Cardiac septum (tissue), 1 donor: ENCODE measurements at regions not wholly inside any gene's neighbourhood (a gene's known extent, or its start where the extent isn't known, plus 50 kb on each side); places are given as distances from the start of the nearest gene placed in this dataset.
"Not testable (repeated sequence)": the region's sequence is repeated elsewhere in the genome, so short reads cannot be mapped to it uniquely, and the experiment has no call there.

Source experiments
- DNase-seq: peaks from one replicate; pipeline ENCODE4 v3.0.0-alpha.2; 2020; ENCODE audit warnings: low spot score
- intact Hi-C: fragments of 100-400 bp; cut with DNase I; formaldehyde crosslinking; loops from one replicate; pipeline ENCODE4 v1.14.0; 2022
- donor health status: DM: no; HTN: no; CAD: no.

DNA sequence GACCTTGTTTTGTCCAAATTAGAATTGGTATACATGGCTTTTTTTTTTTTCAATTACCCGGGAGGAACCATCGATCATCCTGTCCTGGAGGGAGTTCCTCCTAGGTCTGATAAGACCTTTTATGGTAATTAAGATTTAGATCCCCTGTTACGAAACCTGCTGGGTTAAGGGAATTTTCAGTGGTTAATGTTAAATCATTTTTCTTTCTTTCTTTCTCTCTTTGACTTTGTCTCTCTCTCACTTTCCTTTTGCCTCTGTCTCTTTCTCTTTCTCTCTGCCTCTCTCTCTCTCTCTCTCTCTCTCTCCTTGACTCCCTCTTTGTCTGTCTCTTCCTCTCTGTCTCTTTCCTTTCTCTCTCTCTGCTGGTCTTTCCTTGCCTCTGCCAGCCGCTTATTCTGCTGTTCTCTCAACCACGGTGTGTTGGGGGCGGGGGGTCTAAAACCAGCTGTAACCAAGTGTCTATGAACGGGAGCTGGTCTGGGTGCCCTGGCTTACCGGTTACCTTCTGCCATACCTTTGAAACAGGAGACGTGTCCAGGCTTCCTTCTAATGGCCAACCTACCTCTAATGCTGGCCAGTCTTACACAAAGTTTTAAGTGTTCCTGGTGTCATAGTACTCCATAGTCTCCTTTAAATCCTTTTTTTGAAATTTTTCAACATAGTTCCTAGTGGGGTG, 815.1 kb downstream of the TRIB2 start:
- DNase-seq, intact Hi-C loops: not testable (repeated sequence)

- DNase-seq, intact Hi-C loops: not testable (repeated sequence)
Measured at GRCh38 chr2:13532781-13533523, 816.2 kb downstream of the TRIB2 start.

GRCh38 chr2:13533524-13533922, 816.8 kb downstream of the TRIB2 start:
- DNase-seq: no peak
- intact Hi-C loops: no loop called here

GRCh38 chr2:13536941-13537340, 820.2 kb downstream of the TRIB2 start:
- intact Hi-C loops: no loop called here
- no peak for DNase-seq

DNA sequence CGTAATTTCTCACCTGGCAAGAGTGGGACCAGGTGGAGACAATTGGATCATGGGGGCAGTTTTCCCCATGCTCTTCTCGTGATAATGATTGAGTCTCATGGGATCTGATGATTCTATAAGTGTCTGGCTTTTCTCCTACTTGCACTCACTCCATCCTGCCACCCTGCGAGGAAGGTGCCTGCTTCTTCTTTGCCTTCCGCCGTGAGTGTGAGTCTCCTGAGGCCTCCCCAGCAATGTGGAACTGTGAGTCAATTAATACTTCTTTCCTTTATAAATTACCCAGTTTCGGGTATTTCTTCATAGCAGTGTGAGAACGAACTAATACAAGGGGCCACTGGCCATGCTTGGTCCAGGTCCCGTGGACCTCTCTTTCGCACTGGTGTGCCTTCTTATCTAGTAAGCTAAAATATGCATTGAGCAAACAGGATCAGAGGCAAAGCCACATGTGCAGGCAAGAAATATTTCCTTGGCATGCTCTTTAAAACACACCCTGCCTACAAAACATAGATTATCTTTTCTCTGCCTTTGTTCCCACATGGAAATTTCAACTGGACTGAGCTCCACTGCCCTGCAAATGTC, 821.1 kb downstream of the TRIB2 start:
- intact Hi-C loops: no loop called here
- no peak for DNase-seq

DNA sequence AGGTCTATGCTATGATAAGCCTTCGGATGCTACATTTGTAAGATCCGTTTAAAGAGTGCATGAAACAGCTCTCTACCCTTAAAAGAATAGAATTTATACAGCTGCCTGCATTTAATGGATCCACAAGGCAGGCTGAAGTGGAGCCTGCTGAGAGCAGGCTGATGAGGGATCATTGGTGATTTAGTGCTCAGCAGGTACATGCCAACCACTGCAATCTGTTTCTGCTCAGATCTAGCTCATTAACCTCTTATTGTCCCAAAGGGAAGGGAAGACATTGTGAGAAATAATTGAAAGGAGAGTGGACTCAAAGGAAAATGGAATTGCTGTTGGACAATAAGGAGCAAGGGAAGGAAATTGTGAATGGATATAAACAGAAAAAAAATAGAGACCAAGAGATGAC, 822.6 kb downstream of the TRIB2 start:
- intact Hi-C loops: no loop called here
- DNase-seq: no peak

GRCh38 chr2:13542061-13542460, 825.3 kb downstream of the TRIB2 start:
- intact Hi-C loops: no loop called here

GRCh38 chr2:13542642-13543041, 825.9 kb downstream of the TRIB2 start:
- intact Hi-C loops: no loop called here
- no peak for DNase-seq

More at GRCh38 chr2:13542061-13542460, 825.3 kb downstream of the TRIB2 start:
- no peak for DNase-seq

GRCh38 chr2:13543550-13543949, 826.8 kb downstream of the TRIB2 start:
- intact Hi-C loops: no loop called here
- DNase-seq: no peak

- no peak for DNase-seq
- intact Hi-C loops: no loop called here
Measured at GRCh38 chr2:13545320-13545719, 828.6 kb downstream of the TRIB2 start.

GRCh38 chr2:13546131-13546530, 829.4 kb downstream of the TRIB2 start:
- no peak for DNase-seq
- intact Hi-C loops: no loop called here

GRCh38 chr2:13550285-13551231, 833.8 kb downstream of the TRIB2 start:
- intact Hi-C loops: no loop called here
- no peak for DNase-seq

DNA sequence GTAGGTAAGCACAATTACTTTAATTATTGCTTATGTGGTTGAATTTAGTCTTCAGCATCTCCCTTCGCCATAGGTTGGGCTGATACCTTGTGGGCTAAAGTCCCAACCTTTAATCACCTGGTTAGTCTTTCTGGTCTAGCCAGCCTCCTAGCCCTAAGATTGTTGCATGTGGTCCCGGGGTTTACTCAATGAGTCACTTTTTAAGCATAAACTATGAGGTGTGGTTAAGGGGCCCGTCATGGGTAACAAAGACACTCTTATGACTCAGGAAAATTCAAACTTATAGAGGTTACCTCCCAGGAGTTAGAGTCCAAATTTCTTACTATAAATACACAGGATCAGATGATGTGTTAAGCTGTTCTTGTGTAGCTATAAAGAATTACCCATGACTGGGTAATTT, 841.6 kb downstream of the TRIB2 start:
- DNase-seq: no peak
- intact Hi-C loops: no loop called here

DNA sequence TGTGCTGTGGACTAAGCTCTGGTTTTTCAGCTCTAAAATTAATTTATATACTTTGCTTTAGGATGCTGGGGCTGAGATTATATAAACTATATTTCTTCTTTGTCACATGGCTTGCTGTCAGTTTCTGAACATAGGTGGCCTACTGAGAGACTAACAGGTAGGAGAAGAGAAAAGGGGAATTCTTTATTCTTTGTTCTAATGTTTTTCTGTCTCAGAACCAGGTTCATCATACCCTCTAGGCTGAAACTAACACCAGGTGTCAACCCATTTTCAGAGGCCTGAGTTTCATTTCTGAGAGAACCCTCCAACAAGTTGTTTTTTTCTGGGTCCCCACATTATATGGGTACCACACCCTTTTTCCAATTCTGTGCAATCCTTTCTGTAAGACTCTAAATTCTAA, 843.6 kb downstream of the TRIB2 start:
- intact Hi-C loops: no loop called here
- DNase-seq: no peak

GRCh38 chr2:13572466-13572865, 855.7 kb downstream of the TRIB2 start:
- no peak for DNase-seq
- intact Hi-C loops: no loop called here

DNA sequence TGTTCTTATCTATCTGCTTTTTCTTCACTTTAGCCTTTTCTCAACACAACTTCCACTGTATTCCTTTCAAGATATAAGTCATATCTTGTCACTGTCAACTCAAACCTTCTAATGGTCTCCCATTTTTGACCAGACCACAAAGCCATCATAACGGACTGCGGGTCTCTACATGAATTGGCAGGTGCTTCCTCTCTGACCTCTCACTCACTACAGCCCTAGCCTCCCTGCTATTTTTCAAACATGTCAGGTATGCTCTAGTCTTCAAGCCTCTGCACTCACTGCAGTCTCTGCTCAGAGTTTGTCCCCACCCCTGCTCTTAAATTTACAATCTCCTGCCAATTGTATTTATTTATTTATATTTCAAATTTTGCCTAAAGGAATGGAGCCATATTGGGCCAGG, 858.1 kb downstream of the TRIB2 start:
- DNase-seq: no peak
- intact Hi-C loops: no loop called here

GRCh38 chr2:13576406-13577036, 859.8 kb downstream of the TRIB2 start:
- DNase-seq: no peak
- intact Hi-C loops: no loop called here

DNA sequence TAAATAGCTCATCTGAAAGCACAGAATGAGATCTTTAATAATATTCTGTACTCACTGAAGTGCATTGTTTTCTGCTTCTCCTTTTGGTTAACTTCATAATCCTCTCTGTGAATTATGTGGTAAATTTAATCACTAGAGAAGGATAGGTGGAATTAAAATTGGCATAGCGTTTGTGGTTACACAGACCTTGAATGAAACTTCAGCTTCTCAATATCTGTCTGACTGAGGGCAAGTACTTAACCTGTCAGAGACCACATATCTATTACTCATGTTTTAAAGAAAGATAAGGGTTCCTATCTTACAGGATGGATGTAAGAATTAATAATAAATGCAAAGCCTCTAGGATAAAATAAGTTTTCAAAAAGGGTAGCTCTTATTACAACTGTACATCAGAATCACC, 861.8 kb downstream of the TRIB2 start:
- no peak for DNase-seq
- intact Hi-C loops: no loop called here

DNA sequence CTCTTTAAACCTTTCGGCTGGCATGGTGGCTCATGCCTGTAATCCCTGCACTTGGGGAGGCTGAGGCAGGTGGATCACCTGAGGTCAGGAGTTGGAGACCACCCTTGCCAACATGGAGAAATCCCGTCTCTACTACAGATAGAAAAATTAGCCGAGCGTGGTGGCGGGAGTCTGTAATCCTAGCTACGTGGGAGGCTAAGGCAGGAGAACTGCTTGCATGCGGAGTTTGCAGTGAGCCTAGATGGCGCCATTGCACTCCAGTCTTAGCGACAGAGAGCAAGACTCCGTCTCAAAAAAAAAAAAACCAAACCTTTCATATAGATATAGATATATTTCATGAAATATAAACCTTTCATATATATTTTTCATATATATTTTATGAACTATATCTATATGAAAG, 864.7 kb downstream of the TRIB2 start:
- intact Hi-C loops: no loop called here
- DNase-seq: no peak

GRCh38 chr2:13583609-13584008, 866.9 kb downstream of the TRIB2 start:
- intact Hi-C loops: no loop called here
- DNase-seq: no peak
